IPS DF 4.7 (cell line): ENCODE measurements at regions not wholly inside any gene's neighbourhood (a gene's known extent, or its start where the extent isn't known, plus 50 kb on each side); places are given as distances from the start of the nearest gene placed in this dataset.
"Not testable (repeated sequence)": the region's sequence is repeated elsewhere in the genome, so short reads cannot be mapped to it uniquely, and the experiment has no call there.

ENCODE experiments used
- DNase-seq: peaks from one replicate; pipeline ENCODE4 v3.0.0-alpha.2; 2013; ENCODE audit warnings: low spot score; ENCODE audit errors: extremely low read depth

- DNase-seq, result no peak
Observed at GRCh38 chr5:92644266-92644886, 936.6 kb downstream of the NR2F1-AS1 start.

GRCh38 chr5:92641031-92641962 is 939.7 kb downstream of the NR2F1-AS1 start:
- DNase-seq, result no peak

- no peak for DNase-seq
Observed at GRCh38 chr5:92640340-92640739, 940.7 kb downstream of the NR2F1-AS1 start.

- DNase-seq, result no peak
Observed at GRCh38 chr5:92637960-92638359, 943.1 kb downstream of the NR2F1-AS1 start.

DNA sequence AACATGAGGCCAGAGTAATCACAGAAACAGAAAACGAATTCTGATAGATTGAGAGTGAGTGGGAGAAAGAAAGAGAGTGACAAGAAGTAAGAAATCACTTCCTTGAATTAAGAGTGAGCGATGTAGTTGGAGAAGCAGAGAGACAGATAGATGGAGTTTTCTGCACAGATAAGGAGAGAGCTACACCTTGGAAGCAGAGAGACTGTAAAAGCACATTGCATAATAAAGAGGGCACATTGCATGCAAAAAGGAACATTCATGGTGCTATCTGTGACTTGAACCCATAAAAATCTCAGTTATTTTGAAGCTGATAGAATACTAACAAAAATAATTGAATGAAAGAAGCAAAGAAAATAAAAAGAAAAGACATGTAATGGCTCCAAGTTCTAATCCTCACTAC is 943.8 kb downstream of the NR2F1-AS1 start:
- DNase-seq, result no peak

GRCh38 chr5:92635001-92635461 is 946.0 kb downstream of the NR2F1-AS1 start:
- DNase-seq, result no peak

DNA sequence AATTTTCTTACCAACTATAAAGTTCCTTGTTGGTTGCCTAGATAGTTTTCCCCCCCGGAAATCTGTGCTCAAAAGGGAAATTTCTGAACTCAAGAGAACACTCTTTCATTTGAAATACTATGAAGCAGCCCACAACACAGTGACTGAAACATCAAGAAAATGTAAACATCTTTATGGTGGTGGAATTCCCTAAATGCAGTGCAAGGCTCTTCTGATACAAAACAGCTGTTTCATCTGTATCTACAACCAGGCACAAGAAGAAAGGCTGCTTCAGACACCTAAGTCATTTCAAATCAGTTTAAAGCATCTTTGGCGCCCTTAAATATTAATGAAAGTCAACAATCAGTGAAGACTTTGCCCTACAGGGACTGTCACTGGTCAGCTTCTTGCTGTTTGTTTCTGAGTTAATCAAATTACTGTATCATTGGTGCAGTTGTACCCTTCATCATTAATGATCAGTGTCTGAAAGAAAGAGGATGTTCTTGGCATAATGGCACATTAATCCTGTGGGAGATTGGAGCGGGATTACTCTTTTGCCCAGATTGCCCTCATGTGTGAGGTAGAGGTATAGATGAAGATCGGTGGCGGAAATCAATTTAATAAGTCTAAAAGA is 947.0 kb downstream of the NR2F1-AS1 start:
- no peak for DNase-seq

DNA sequence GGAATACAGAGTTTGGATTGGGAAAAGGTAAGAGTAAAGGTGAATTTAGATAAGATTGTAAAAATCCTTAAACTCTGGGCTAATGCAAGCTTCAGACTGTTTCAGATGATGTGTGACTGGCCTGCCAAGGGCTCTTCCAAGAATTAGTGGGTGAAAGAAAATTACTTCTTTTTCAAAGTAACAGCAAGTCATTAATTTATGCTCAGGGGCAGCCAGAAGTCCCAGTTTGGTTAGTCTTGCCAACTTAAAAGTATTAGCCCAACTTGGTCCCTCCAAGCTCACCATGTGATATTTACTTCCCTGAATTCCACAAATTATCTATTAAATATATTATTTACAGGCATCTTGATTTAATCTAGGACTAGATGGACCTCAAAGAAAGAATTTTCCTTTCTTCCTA is 947.8 kb downstream of the NR2F1-AS1 start:
- DNase-seq, result no peak

- not testable (repeated sequence) for DNase-seq
Observed at GRCh38 chr5:92631237-92631701, 949.8 kb downstream of the NR2F1-AS1 start.

GRCh38 chr5:92629574-92629973 is 951.4 kb downstream of the NR2F1-AS1 start:
- no peak for DNase-seq

DNA sequence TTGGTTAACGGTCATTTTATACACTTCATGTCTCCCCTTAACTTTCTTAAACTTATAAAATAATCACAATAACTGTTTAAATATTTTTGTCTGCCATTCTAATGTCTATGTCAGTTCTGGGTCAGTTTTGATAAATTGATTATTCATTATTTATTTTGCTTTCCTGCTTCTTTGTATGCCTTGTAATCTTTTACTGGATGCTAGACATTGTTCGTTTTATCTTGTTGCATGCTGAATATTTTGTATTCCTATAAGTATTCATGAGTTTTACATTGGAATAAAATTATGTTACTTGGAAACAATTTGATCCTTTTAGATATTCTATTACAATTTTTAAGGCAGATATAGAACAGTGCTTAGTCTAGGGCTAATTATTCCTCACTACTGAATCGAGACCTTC is 952.0 kb downstream of the NR2F1-AS1 start:
- no peak for DNase-seq

DNA sequence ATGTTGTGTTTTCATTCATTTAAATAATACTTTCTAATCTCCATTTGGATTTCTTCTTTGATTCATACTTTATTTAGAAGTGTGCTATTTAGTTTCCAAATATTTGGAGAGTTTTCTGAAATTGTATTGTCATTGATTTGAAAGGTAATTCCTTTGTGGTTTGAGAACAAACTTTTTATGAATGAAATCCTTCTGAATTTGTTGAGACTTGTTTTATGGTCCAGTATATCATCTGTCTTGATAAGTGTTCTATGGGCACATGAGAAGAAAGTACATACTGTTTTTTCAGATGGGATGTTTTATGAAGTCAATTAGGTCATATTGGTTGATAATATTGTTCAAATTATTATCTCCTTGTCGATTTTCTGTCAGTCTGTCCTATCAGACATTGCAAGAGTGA is 953.8 kb downstream of the NR2F1-AS1 start:
- DNase-seq, result no peak

DNA sequence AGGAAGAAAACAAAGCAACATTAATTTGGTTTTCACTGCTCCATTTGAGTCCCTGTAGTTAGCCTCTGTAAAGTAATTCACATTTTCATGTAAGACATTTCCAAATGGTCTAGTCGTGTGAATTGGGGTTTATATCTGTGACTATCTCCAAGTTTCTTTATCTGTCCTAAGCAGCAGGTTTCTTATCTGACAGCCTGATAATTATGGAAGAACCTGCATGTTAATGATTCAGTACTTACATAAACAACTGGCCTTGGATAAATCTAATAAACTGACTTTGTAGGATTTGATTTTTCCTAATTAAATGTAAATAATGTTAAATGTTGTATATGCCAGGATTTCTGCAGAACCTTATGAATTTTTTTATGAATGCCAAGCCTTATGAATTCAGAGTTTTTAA is 964.9 kb downstream of the NR2F1-AS1 start:
- DNase-seq, result no peak

GRCh38 chr5:92613546-92613945 is 967.5 kb downstream of the NR2F1-AS1 start:
- DNase-seq, result no peak

DNA sequence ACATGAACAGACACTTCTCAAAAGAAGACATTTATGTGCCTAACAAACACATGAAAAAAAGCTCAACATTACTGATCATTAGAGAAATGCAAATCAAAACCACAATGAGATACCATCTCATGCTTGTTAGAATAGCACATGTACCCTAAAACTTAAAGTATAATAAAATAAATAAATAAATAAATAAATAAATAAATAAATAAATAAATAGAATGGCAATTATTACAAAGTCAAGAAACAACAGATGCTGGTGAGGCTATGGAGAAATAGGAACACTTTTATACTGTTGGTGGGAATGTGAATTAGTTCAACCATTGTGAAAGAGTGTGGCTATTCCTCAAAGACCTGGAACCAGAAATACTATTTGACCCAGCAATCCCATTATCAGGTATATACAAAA is 970.6 kb downstream of the NR2F1-AS1 start:
- not testable (repeated sequence) for DNase-seq

- DNase-seq, result no peak
Observed at GRCh38 chr5:92605591-92605990, 975.4 kb downstream of the NR2F1-AS1 start.

DNA sequence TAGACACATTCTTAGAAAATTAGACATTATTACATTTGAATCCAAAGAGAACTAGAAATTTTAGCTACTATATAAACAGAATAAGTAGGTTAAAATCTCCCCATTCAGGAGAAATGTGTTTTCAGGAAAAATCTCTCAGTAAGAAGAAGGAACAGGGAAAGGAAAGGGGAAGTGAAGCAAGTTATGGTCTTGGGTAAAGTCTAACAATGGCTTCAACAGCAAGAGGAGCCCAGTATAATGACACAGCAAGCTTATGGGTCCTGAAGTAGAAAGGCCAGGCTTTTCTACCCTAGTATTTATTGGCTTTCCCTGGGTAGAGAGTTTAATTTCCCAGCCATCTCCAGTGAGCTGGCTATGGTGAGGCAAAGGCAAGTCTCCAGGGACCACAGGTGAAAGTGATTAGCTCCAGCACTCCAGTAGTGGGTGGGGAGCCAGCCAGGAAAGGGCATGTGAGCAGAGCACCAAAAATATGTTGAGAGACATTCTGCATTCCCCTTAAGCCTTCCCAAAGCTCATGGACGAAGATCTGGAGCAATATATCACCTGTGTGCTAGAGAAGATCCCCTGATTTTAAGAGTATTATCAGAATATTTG is 981.7 kb downstream of the NR2F1-AS1 start:
- DNase-seq, result no peak

- no peak for DNase-seq
Observed at GRCh38 chr5:92594031-92594430, 987.0 kb downstream of the NR2F1-AS1 start.

DNA sequence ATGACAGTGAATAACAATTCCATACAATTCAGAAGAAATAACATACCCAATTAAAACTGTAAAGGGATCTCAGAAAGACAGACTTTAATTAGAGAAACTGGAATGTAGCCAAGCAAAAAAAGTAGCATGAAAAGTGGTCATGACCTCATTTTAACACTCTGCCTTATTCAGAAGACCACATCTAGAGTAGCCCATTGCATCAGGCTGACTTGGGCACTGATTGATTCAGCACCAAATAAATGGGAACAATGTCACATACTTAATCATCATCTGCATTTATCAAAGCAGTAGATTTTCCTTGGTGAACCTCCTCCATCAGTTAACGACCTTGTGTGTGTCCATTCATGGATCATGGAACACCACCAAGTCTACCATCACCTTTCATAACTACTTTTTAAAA is 992.1 kb downstream of the NR2F1-AS1 start:
- DNase-seq, result no peak

DNA sequence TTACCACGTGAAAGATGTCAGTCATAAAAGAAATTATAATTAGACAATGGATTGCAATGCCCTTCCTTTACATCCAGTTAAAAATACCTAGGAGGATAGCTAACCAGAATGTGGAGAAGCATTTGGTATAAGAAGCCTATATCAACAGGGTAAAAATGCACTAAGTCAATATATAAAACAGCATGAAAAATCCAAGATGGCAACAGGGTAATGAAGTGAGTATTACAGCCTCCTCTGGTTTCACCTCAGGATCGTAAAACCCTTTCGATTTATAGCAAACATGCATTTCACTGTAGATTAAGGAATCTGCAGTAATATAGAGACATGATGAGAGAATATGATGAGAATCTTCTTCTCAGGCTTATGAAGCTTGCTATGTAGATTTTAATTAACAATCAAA is 999.3 kb downstream of the NR2F1-AS1 start:
- DNase-seq, result no peak

GRCh38 chr5:92581249-92581648 is 999.8 kb downstream of the NR2F1-AS1 start:
- no peak for DNase-seq

- no peak for DNase-seq
Observed at GRCh38 chr5:92580814-92581213, 1000.2 kb downstream of the NR2F1-AS1 start.
